K562 (cell line): ENCODE measurements at regions not wholly inside any gene's neighbourhood (a gene's known extent, or its start where the extent isn't known, plus 50 kb on each side); places are given as distances from the start of the nearest gene placed in this dataset.

Experiments
- ARID2 ChIP-seq: fragments of 450-650 bp; IDR thresholded peaks from 2 replicates; pipeline ENCODE4 v1.6.1; 2017; ENCODE audit warnings: antibody characterized with exemption, mild to moderate bottlenecking
- BACH1 ChIP-seq: fragments of 200-800 bp; sonication (Bioruptor generic); IDR thresholded peaks from 2 replicates; pipeline ENCODE4 v1.6.1; 2016; ENCODE audit warnings: missing genetic modification characterization, missing compliant biosample characterization
- NFYB ChIP-seq: IDR thresholded peaks from 2 replicates; pipeline ENCODE4 v1.6.1; 2011; ENCODE audit warnings: mild to moderate bottlenecking, moderate library complexity; ENCODE audit not compliant: insufficient read length; ENCODE audit errors: extremely low read depth
- RBM34 ChIP-seq: fragments of 200-400 bp; formaldehyde crosslinking; IDR thresholded peaks from 2 replicates; pipeline ENCODE4 v1.6.1; 2018; ENCODE audit warnings: low read length, borderline replicate concordance; ENCODE audit not compliant: insufficient read depth
- ZNF24 ChIP-seq: fragments of 450-650 bp; IDR thresholded peaks from 2 replicates; pipeline ENCODE4 v1.6.1; 2016
- ZNF253 ChIP-seq: fragments of 250-450 bp; sonication (Bioruptor Pico); conservative IDR thresholded peaks from 2 replicates; pipeline ENCODE4 v1.6.1; 2021; ENCODE audit warnings: mild to moderate bottlenecking
- TF ChIP-seq, protein P1 (sequence below): sonication (generic); formaldehyde crosslinking; IDR thresholded peaks from 2 replicates; pipeline ENCODE4 v1.8.0; 2022; ENCODE audit warnings: mild to moderate bottlenecking, missing genetic modification reagents
- TF ChIP-seq, protein P2 (sequence below): IDR thresholded peaks from 3 replicates; pipeline ENCODE4 v1.6.1; 2011; ENCODE audit warnings: borderline replicate concordance, mild to moderate bottlenecking, moderate library complexity; ENCODE audit not compliant: insufficient read length; ENCODE audit errors: extremely low read depth
- TF ChIP-seq, protein P3 (sequence below): sonication (generic); formaldehyde crosslinking; IDR thresholded peaks from 2 replicates; pipeline ENCODE4 v1.8.0; 2022; ENCODE audit warnings: missing genetic modification reagents, mild to moderate bottlenecking, borderline replicate concordance

DNA sequence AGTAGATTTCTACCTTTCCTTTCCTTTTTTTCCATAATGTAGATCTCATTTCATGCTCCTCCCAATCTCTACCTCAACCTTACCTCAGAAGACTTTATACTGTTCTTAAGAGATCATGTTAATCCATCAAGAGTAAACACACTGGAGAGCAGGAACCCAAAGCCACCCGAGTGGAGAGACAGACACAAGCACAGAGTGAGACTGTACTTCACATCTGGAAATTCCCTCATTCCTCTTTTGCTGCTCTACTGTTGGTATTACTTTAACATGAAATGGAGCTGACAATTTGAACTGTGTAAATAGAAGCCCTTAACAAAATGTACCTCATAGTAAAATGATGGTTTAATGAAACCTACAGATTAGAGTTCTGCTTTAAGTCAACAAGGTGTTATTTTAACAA is 105.7 kb upstream of the RASGEF1B start (continued):
- TF ChIP-seq, protein P1, sequence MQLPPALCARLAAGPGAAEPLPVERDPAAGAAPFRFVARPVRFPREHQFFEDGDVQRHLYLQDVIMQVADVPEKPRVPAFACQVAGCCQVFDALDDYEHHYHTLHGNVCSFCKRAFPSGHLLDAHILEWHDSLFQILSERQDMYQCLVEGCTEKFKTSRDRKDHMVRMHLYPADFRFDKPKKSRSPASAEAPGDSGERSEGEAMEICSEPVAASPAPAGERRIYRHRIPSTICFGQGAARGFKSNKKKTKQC (CRISPR knock-in tag), result no peak
- no peak for TF ChIP-seq BACH1 (tag)
- no peak for TF ChIP-seq ARID2
- TF ChIP-seq RBM34, result no peak
- TF ChIP-seq ZNF253 (CRISPR knock-in tag), result no peak
- TF ChIP-seq ZNF24, result no peak
- TF ChIP-seq, protein P2, sequence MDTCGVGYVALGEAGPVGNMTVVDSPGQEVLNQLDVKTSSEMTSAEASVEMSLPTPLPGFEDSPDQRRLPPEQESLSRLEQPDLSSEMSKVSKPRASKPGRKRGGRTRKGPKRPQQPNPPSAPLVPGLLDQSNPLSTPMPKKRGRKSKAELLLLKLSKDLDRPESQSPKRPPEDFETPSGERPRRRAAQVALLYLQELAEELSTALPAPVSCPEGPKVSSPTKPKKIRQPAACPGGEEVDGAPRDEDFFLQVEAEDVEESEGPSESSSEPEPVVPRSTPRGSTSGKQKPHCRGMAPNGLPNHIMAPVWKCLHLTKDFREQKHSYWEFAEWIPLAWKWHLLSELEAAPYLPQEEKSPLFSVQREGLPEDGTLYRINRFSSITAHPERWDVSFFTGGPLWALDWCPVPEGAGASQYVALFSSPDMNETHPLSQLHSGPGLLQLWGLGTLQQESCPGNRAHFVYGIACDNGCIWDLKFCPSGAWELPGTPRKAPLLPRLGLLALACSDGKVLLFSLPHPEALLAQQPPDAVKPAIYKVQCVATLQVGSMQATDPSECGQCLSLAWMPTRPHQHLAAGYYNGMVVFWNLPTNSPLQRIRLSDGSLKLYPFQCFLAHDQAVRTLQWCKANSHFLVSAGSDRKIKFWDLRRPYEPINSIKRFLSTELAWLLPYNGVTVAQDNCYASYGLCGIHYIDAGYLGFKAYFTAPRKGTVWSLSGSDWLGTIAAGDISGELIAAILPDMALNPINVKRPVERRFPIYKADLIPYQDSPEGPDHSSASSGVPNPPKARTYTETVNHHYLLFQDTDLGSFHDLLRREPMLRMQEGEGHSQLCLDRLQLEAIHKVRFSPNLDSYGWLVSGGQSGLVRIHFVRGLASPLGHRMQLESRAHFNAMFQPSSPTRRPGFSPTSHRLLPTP, result no peak
- no peak for TF ChIP-seq NFYB
- TF ChIP-seq, protein P3, sequence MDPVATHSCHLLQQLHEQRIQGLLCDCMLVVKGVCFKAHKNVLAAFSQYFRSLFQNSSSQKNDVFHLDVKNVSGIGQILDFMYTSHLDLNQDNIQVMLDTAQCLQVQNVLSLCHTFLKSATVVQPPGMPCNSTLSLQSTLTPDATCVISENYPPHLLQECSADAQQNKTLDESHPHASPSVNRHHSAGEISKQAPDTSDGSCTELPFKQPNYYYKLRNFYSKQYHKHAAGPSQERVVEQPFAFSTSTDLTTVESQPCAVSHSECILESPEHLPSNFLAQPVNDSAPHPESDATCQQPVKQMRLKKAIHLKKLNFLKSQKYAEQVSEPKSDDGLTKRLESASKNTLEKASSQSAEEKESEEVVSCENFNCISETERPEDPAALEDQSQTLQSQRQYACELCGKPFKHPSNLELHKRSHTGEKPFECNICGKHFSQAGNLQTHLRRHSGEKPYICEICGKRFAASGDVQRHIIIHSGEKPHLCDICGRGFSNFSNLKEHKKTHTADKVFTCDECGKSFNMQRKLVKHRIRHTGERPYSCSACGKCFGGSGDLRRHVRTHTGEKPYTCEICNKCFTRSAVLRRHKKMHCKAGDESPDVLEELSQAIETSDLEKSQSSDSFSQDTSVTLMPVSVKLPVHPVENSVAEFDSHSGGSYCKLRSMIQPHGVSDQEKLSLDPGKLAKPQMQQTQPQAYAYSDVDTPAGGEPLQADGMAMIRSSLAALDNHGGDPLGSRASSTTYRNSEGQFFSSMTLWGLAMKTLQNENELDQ, result no peak
- TF ChIP-seq, all 486 proteins: peak for 0
